Activated CD4-positive, CD25-positive, alpha-beta regulatory T cell (primary cell): ENCODE measurements at regions not wholly inside any gene's neighbourhood (a gene's known extent, or its start where the extent isn't known, plus 50 kb on each side); places are given as distances from the start of the nearest gene placed in this dataset.
"Not testable (repeated sequence)": the region's sequence is repeated elsewhere in the genome, so short reads cannot be mapped to it uniquely, and the experiment has no call there.

Experiments
- DNase-seq, 4 experiments: peaks; one replicate each; lab custom pipeline; 2025; lab: John Stamatoyannopoulos, UW

- DNase-seq = no peak
Measured at GRCh38 chr5:124512236-124512635, 234.2 kb downstream of the ZNF608 start.

DNA sequence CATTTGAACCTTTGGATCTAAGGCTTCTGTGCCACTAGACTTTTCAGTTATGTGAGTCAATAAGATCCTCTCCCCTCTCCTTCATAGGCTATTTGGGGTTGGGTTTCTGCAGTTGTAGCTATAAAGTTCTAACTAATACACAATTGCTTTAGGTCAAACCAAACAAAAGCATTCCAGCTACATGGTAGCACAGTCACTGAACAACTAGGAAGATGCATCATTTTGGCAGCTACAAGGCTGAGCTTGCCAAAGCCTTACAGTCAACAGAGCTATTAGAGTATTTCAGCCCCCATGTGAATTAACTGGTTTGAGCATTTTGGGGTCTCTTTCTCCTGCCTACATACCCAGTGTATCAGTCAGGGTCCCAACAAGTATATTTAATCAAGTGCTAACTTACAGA lies 234.6 kb downstream of the ZNF608 start:
- no peak for DNase-seq

DNA sequence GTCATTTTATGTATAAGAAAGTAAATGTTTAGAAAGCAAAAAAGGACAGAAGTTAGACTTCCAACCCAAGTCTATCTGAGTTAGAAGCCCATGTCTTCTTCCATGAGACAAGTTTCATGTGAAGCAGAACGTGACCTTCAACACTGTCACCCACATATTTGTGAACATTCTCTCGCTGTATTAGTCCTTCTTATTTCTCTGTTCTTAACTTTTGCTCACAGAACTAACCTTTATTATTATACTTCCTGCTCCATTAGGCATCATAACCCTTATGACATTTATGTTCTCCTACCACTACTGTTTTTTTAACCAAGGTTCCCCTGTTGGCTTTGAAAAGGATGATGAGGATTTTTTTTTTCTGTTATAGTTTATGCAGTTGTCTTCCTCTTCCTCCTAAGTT lies 238.8 kb downstream of the ZNF608 start:
- DNase-seq = no peak

GRCh38 chr5:124504081-124504916 lies 242.1 kb downstream of the ZNF608 start:
- no peak for DNase-seq

DNA sequence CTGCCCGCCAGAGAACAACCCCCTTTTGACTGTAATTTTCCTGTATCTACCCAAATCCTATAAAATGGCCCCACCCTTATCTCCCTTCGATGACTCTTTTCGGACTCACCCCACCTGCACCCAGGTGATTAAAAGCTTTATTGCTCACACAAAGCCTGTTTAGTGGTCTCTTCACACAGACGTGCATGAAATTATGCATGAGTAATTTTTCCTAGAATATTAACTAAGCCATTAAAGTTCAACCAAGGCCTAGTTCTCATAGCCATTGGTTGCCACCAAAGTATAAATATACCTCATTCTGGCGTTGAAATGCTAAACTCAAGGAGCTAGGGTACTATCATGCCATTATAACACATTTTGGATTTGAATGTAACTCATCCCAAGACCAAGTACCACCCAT lies 243.9 kb downstream of the ZNF608 start:
- DNase-seq = no peak

DNA sequence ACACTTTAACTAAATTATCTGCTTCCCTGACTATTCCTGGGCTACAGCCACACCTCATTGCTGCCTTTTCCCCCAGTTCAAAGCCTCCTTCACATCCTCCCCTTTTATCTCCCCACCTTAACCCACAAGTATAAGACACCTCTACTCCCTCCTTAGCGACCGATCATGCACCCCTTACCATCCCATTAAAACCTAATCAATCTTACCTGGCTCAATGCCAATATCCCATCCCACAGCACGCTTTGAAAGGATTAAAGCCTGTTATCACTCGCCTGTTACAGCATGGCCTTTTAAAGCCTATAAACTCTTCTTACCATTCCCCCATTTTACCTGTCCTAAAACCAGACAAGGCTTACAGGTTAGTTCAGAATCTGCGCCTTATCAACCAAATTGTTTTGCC lies 246.6 kb downstream of the ZNF608 start:
- DNase-seq = not testable (repeated sequence)

DNA sequence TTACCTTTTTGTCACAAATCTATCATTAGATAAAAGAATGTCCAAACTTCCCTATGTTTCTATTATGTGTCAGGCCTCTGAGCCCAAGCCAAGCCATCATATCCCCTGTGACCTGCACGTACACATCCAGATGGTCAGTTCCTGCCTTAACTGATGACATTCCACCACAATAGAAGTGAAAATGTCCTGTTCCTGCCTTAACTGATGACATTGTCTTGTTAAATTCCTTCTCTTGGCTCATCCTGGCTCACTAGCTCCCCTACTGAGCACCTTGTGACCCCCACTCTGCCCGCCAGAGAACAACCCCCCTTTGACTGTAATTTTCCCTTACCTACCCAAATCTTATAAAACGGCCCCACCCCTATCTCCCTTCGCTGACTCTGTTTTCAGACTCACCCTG lies 249.5 kb downstream of the ZNF608 start:
- DNase-seq = not testable (repeated sequence)

GRCh38 chr5:124494540-124495116 lies 251.8 kb downstream of the ZNF608 start:
- no peak for DNase-seq

DNA sequence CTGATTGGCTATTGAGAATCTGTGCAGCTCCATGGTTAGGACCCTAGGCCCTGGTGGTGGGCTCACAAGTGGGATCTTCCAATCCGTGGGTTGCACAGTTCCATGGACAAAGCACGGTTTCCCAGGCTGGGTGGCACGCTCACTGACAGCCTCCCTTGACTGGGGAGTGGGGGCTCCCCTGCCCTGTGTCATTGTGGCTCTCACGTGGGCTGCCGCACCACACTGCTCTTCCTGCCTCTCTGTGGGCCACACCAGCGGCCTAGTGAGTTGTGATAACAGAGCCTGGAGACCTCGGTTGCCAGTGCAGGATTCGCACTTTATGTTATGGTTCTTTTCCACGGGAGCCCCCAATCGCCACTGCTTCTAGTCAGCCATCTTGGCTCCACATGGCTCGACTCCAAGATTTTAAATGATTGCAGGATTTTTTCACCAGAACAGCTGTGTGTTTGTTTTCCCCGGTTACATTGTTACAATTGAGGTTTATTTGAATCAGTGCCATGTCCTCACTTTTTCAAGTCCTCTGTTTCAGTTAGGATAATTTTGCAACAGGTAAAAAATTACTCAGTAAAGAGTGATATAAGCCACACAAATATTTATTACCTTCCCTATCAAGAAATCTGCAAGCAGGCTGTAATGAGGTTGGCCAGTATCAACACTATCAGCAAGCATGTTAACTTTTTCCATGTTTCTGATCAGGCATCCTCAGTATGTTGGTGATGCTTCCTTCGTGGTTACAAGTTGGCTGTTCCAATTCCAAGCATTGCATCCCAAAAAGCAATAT lies 253.8 kb downstream of the ZNF608 start:
- no peak for DNase-seq

DNA sequence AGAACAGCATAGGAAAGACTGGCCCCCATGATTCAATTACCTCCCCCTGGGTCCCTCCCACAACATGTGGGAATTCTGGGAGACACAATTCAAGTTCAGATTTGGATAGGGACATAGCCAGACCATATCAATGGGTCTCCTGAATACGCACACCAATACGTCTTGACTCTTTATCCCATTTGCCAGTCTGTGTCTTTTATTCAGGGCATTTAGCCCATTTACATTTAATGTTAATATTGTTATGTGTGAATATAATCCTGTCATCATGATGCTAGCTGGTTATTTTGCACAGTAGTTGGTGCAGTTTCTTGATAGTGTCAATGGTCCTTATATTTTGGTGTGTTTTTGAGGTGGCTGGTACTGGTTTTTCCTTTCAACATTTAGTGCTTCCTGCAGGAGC lies 256.1 kb downstream of the ZNF608 start:
- not testable (repeated sequence) for DNase-seq

DNA sequence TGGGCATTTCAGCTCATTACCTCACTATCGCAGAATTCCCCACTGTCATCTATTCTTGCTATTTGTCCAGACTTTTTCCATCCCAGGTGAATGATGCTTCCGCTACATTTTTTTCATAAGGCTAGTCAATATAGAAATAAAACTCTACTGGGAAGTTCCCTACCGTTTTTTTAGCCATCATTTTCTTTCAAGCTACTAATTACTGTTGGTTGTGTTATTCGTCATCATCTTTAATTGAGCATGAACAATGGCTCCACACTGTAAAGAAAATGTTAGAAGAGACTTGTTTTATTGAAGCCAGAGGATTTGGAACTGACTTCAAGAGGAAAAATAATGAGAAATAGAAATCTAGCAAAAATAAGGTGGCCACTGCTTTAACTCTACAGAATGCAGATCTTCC lies 265.0 kb downstream of the ZNF608 start:
- no peak for DNase-seq

- no peak for DNase-seq
Measured at GRCh38 chr5:124480964-124481363, 265.5 kb downstream of the ZNF608 start.

GRCh38 chr5:124480022-124480421 lies 266.4 kb downstream of the ZNF608 start:
- no peak for DNase-seq

DNA sequence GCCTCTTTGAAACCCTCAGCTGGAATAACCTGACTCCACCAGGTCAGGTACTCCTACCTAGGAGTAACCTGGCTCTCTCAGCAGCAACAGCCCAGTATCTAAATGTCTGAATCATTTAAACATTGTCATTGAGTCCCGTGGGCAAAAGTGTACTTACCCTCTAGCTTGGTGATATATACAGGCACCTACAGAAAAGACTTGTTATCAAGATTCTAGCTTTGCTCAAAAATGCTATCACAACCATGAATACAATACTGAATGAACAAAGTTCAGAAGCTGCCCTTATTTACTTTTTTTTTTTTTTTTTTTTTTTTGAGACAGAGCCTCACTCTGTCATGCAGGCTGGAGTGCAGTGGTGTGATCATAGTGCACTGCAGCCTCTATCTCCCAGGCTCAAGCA lies 268.2 kb downstream of the ZNF608 start:
- DNase-seq = no peak

GRCh38 chr5:124477577-124477976 lies 268.9 kb downstream of the ZNF608 start:
- no peak for DNase-seq

GRCh38 chr5:124477062-124477461 lies 269.4 kb downstream of the ZNF608 start:
- DNase-seq = no peak

- no peak for DNase-seq
Measured at GRCh38 chr5:124474528-124475215, 271.8 kb downstream of the ZNF608 start.

GRCh38 chr5:124468671-124469411 lies 277.6 kb downstream of the ZNF608 start:
- no peak for DNase-seq

DNA sequence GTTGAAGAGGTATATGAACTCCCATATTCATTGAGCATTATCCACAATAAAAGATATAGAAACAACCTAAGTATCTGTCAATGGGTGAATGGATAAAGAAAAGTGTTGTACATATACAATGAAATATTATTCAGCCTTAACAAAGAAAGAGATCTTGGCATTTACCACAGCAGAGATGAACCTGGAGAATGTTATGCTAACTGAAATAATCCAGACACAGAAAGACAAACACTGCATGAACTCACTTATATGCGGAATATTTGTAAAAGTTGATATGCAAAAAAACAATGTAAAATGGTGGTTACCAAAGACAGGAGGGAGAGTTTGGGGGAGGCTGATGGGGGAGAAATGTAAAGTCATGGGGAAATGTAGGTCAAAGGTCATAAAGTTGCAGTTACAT lies 278.7 kb downstream of the ZNF608 start:
- DNase-seq = no peak

GRCh38 chr5:124466011-124466410 lies 280.4 kb downstream of the ZNF608 start:
- no peak for DNase-seq

DNA sequence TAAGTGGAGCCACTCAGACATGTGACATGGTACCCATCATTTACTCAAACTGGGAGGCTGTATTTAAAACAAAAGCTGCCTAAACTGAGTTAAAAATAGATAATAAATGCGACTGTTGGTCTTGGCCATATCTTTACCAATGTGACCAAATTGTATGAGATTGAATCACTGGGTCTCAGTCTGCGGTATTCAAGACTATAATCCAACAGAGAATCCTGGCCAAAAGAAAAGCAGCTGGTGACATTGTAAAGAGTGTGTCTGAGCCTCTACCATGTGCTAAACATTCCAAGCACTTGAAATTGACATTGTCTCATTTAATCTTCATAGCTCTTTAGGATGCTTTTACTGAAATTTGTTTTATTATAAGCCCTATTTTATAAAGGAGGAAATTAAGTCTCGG lies 282.6 kb downstream of the ZNF608 start:
- no peak for DNase-seq

DNA sequence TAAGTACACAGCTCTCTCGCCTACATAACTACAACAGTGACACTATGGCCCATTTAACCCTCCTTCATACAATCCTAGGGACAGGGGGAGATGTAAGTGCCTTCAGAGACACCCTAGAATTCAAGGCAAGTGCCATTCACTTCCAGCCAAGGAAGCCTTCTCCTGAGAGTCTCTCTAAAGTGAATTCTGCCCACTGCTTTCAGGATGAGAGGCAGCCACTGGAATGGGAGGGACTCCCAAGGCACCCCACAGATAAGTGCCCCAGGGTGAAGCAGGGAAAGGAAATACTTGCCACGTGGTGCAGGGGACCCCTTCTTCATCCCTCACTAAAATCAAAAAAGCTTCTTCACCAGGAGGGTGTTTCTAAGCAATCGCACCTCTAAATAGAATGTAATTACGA lies 283.7 kb downstream of the ZNF608 start:
- no peak for DNase-seq
